HepG2 (cell line): ENCODE measurements at regions not wholly inside any gene's neighbourhood (a gene's known extent, or its start where the extent isn't known, plus 50 kb on each side); places are given as distances from the start of the nearest gene placed in this dataset.

Experiments
- ATAC-seq: fragments of 200-7000 bp; cut with Tn5 transposase; 3 replicates; pipeline ENCODE4 v1.9.1; 2020; ENCODE audit warnings: mild to moderate bottlenecking, moderate library complexity
- BruUV-seq: library from RNA; stranded (reverse); fragments of 400-500 nt; replicated peaks from 2 replicates; lab custom pipeline; 2021; lab: Mats Ljungman, UMichigan
- CTCF ChIA-PET: fragments of 300-600 bp; formaldehyde crosslinking; extraction: SDS; loops from one replicate; lab custom pipeline; 2021; ENCODE audit warnings: low total read pairs, inconsistent platforms, low intra/inter-chr PET ratio; lab: Yijun Ruan, JAX
- POLR2A ChIA-PET: fragments of 350-600 bp; sonication (Branson Sonifier 250); formaldehyde crosslinking; loops from one replicate; lab custom pipeline; 2020; ENCODE audit warnings: antibody characterized with exemption, inconsistent platforms; lab: Yijun Ruan, JAX
- DNase-seq: peaks from one replicate; pipeline ENCODE4 v3.0.0-alpha.2; 2015; ENCODE audit warnings: low spot score
- FAIRE-seq: peaks from 3 replicates; lab custom pipeline; 2011; peaks lifted over from hg19 to GRCh38; lab: Jason Lieb, UNC
- H2AFZ ChIP-seq: one replicate; pipeline ENCODE4 v1.6.1; 2011; ENCODE audit warnings: low read length, inconsistent platforms
- H3K27ac ChIP-seq: fragments of 300-600 bp; 3 replicates; pipeline ENCODE4 v1.8.0; 2011; ENCODE audit warnings: mixed run types, mild to moderate bottlenecking, mixed read lengths, low read length, inconsistent platforms; ENCODE audit not compliant: insufficient read depth; ENCODE audit errors: extremely low read length
- H3K27me3 ChIP-seq, 2 experiments: fragments of 200-600 bp in 1 of 2; 2 replicates in 1 of 2; 3 replicates in 1 of 2; pipeline versions ENCODE4 v1.6.0 to v1.8.0; 2011; ENCODE audit warnings: low read length in 2 of 2, mild to moderate bottlenecking in 2 of 2, moderate library complexity in 2 of 2, inconsistent platforms in 1 of 2; ENCODE audit not compliant: insufficient read depth in 2 of 2, control insufficient read depth in 1 of 2
- H3K36me3 ChIP-seq, 2 experiments: fragments of 200-600 bp in 1 of 2; replicated peaks in 1 of 2; 2 replicates in 1 of 2; 3 replicates in 1 of 2; pipeline versions ENCODE4 v1.5.1 to v1.8.0; 2011; ENCODE audit warnings: low read length in 2 of 2, inconsistent platforms in 1 of 2; ENCODE audit not compliant: insufficient read depth in 2 of 2, control insufficient read depth in 1 of 2
- H3K4me1 ChIP-seq: 2 replicates; pipeline ENCODE4 v1.5.1; 2012; ENCODE audit warnings: low read length, inconsistent platforms; ENCODE audit not compliant: insufficient read depth
- H3K4me2 ChIP-seq: 2 replicates; pipeline ENCODE4 v1.6.0; 2011; ENCODE audit warnings: low read depth, low read length, inconsistent platforms
- H3K4me3 ChIP-seq, 3 experiments: fragments of 200-600 bp in 1 of 3; sonication (generic), shearing (Covaris generic) in 1 of 3; replicated peaks in 1 of 3; 2 replicates each; pipeline ENCODE4 v1.5.1; 2011 to 2016; ENCODE audit warnings: low read length in 3 of 3, inconsistent platforms in 2 of 3, low read depth in 2 of 3, mild to moderate bottlenecking in 2 of 3, control low read depth in 1 of 3, mixed read lengths in 1 of 3; ENCODE audit not compliant: insufficient read depth in 1 of 3
- H3K79me2 ChIP-seq: one replicate; pipeline ENCODE4 v1.6.1; 2011; ENCODE audit warnings: low read length, inconsistent platforms; ENCODE audit not compliant: insufficient read depth
- H3K9ac ChIP-seq: 2 replicates; pipeline ENCODE4 v1.6.0; 2011; ENCODE audit warnings: mild to moderate bottlenecking, low read depth, low read length, inconsistent platforms; ENCODE audit not compliant: insufficient read depth
- H3K9me3 ChIP-seq: 2 replicates; pipeline ENCODE4 v1.5.1; 2012; ENCODE audit warnings: mild to moderate bottlenecking, low read length
- H4K20me1 ChIP-seq: 2 replicates; pipeline ENCODE4 v1.6.0; 2011; ENCODE audit warnings: inconsistent platforms, mild to moderate bottlenecking, low read length, moderate library complexity; ENCODE audit not compliant: insufficient read depth
- SNAI1 ChIP-seq: sonication (generic); formaldehyde crosslinking; IDR thresholded peaks from 2 replicates; pipeline ENCODE4 v1.5.0; 2020; ENCODE audit warnings: mild to moderate bottlenecking, missing genetic modification reagents, borderline replicate concordance
- SNAPC4 ChIP-seq: sonication (generic); formaldehyde crosslinking; IDR thresholded peaks from 2 replicates; pipeline ENCODE4 v1.4.0; 2020; ENCODE audit warnings: mild to moderate bottlenecking, missing genetic modification reagents
- ZNF275 ChIP-seq: sonication (generic); formaldehyde crosslinking; IDR thresholded peaks from 2 replicates; pipeline ENCODE4 v1.8.0; 2022; ENCODE audit warnings: missing genetic modification reagents, mild to moderate bottlenecking, inconsistent platforms, borderline replicate concordance
- ZNF350 ChIP-seq: sonication (generic); formaldehyde crosslinking; IDR thresholded peaks from 2 replicates; pipeline ENCODE4 v1.4.0; 2020; ENCODE audit warnings: mild to moderate bottlenecking, low read depth, missing genetic modification reagents, borderline replicate concordance
- ZNF550 ChIP-seq: sonication (generic); formaldehyde crosslinking; IDR thresholded peaks from 2 replicates; pipeline ENCODE4 v1.4.0; 2020; ENCODE audit warnings: mild to moderate bottlenecking, missing genetic modification reagents, borderline replicate concordance
- ZNF619 ChIP-seq: sonication (generic); formaldehyde crosslinking; IDR thresholded peaks from 2 replicates; pipeline ENCODE4 v1.4.0; 2020; ENCODE audit warnings: mild to moderate bottlenecking, missing genetic modification reagents
- ZNF773 ChIP-seq: sonication (generic); formaldehyde crosslinking; IDR thresholded peaks from 2 replicates; pipeline ENCODE4 v1.4.0; 2020; ENCODE audit warnings: missing genetic modification reagents, borderline replicate concordance
- in situ Hi-C: cut with HindIII; loops from 2 replicates; pipeline ENCODE4 v1.10.0; 2017; ENCODE audit warnings: low pct_unique_long_range_greater_than_20kb; ENCODE audit not compliant: extremely low pct_ligation_motif_present
- intact Hi-C: fragments of 100-400 bp; cut with micrococcal nuclease; formaldehyde crosslinking; loops from one replicate; pipeline ENCODE4 v1.10.0; 2022; ENCODE audit not compliant: unreplicated experiment

- Histone ChIP-seq H2AFZ (no peak overlapping the region), H3K9ac (no peak overlapping the region), H4K20me1 (no peaks in the 10 kb centered on the region), H3K4me2 (no peak overlapping the region), H3K36me3 (no peaks in the 10 kb centered on the region), H3K79me2 (no peaks in the 10 kb centered on the region), H3K27ac (no peak overlapping the region), H3K4me3 (no peak overlapping the region), H3K27me3 (no peaks in the 10 kb centered on the region), H3K9me3 (no peaks in the 10 kb centered on the region), H3K4me1 (no peaks in the 10 kb centered on the region)
- BruUV-seq: no TSS peak
- CTCF ChIA-PET: no interaction called here
- intact Hi-C loops (loop anchor here (10.0 kb wide), 1 partner anchor 156 kb away; the partner anchor contains the start of gene B3GALT2), in situ Hi-C loops (no loop called here)
- TF ChIP-seq ZNF550 (CRISPR knock-in tag): no peak
- no peak for TF ChIP-seq ZNF275
- no peak for TF ChIP-seq ZNF773 (CRISPR knock-in tag)
- no peak for TF ChIP-seq ZNF350 (CRISPR knock-in tag)
- TF ChIP-seq SNAPC4 (CRISPR knock-in tag): no peak
- TF ChIP-seq SNAI1 (CRISPR knock-in tag): no peak
- TF ChIP-seq ZNF619 (CRISPR knock-in tag): no peak
- no peak for ATAC-seq
- no peak for FAIRE-seq
- DNase-seq: no peak
- POLR2A ChIA-PET: no interaction called here
Measured at GRCh38 chr1:193340331-193340730, 153.9 kb upstream of the B3GALT2 start.
